H1 (cell line): ENCODE measurements at regions not wholly inside any gene's neighbourhood (a gene's known extent, or its start where the extent isn't known, plus 50 kb on each side); places are given as distances from the start of the nearest gene placed in this dataset.
A peak's percentile ranks its signal among the peaks of the same experiment; 100 is the strongest.

Experiments
- CTCF ChIA-PET: fragments of 300-600 bp; sonication (Branson Sonifier 250); formaldehyde crosslinking; loops from one replicate; lab custom pipeline; 2021; ENCODE audit not compliant: partially characterized antibody; lab: Charles Lee
- POLR2A ChIA-PET: fragments of 300-600 bp; sonication (Branson Sonifier 250); formaldehyde crosslinking; loops from one replicate; lab custom pipeline; 2021; ENCODE audit warnings: inconsistent platforms; ENCODE audit not compliant: partially characterized antibody; lab: Charles Lee
- DNase-seq, 2 experiments: peaks; one replicate each; pipeline versions ENCODE4 v3.0.0 to v3.0.0-alpha.2; 2010 to 2022; ENCODE audit warnings: low spot score in 2 of 2, low read depth in 1 of 2, mixed read lengths in 1 of 2
- FAIRE-seq: peaks from 2 replicates; lab custom pipeline; 2011; peaks lifted over from hg19 to GRCh38; lab: Jason Lieb, UNC
- H2AFZ ChIP-seq: 2 replicates; pipeline ENCODE4 v1.8.1; 2012; ENCODE audit warnings: low read length, inconsistent platforms
- H2AK5ac ChIP-seq: 2 replicates; pipeline ENCODE4 v1.6.1; 2013; ENCODE audit warnings: low read depth, low read length
- H2BK120ac ChIP-seq: replicated peaks from 2 replicates; pipeline ENCODE3; 2013; ENCODE audit warnings: low read depth, low read length, inconsistent platforms
- H2BK12ac ChIP-seq: 2 replicates; pipeline ENCODE4 v1.6.1; 2013; ENCODE audit warnings: low read depth, low read length
- H2BK15ac ChIP-seq: 2 replicates; pipeline ENCODE4 v1.6.1; 2013; ENCODE audit warnings: low read length
- H2BK20ac ChIP-seq: 2 replicates; pipeline ENCODE4 v1.6.1; 2013; ENCODE audit warnings: low read length
- H2BK5ac ChIP-seq: 2 replicates; pipeline ENCODE4 v1.6.1; 2013; ENCODE audit warnings: low read depth, low read length
- H3K14ac ChIP-seq: 2 replicates; pipeline ENCODE4 v1.6.1; 2013; ENCODE audit warnings: inconsistent platforms; ENCODE audit not compliant: insufficient read length
- H3K18ac ChIP-seq: 2 replicates; pipeline ENCODE4 v1.6.1; 2013; ENCODE audit warnings: low read length; ENCODE audit errors: extremely low read depth
- H3K23ac ChIP-seq: 2 replicates; pipeline ENCODE4 v1.6.1; 2013; ENCODE audit warnings: inconsistent platforms; ENCODE audit not compliant: insufficient read length
- H3K23me2 ChIP-seq: 2 replicates; pipeline ENCODE4 v1.6.1; 2013; ENCODE audit warnings: low read depth, low read length
- H3K27ac ChIP-seq: 2 replicates; pipeline ENCODE4 v1.6.1; 2011; ENCODE audit warnings: low read depth, low read length, inconsistent platforms
- H3K27me3 ChIP-seq, 4 experiments: replicated peaks in 1 of 4; 1 replicate in 1 of 4; 2 replicates in 3 of 4; pipeline versions ENCODE4 v1.6.1 to v1.8.1; 2011 to 2013; ENCODE audit warnings: low read length in 3 of 4, mild to moderate bottlenecking in 3 of 4, inconsistent platforms in 2 of 4, mixed read lengths in 2 of 4, moderate library complexity in 1 of 4; ENCODE audit not compliant: control insufficient read depth in 3 of 4, insufficient read depth in 3 of 4; ENCODE audit errors: extremely low read depth in 1 of 4
- H3K36me3 ChIP-seq, 4 experiments: 2 replicates each; pipeline versions ENCODE4 v1.6.1 to v1.8.1; 2011 to 2013; ENCODE audit warnings: mild to moderate bottlenecking in 4 of 4, low read length in 3 of 4, moderate library complexity in 2 of 4, control low read depth in 1 of 4, inconsistent platforms in 1 of 4; ENCODE audit not compliant: insufficient read depth in 4 of 4, control insufficient read depth in 2 of 4
- H3K4ac ChIP-seq: replicated peaks from 2 replicates; pipeline ENCODE3; 2013; ENCODE audit warnings: low read length, low read depth, mixed read lengths, inconsistent platforms; ENCODE audit not compliant: insufficient read length
- H3K4me1 ChIP-seq, 4 experiments: replicated peaks in 1 of 4; 1 replicate in 1 of 4; 2 replicates in 3 of 4; pipeline versions ENCODE4 v1.6.1 to v1.8.1; 2011 to 2013; ENCODE audit warnings: low read length in 3 of 4, inconsistent platforms in 2 of 4, mixed read lengths in 1 of 4; ENCODE audit not compliant: insufficient read depth in 4 of 4, control insufficient read depth in 3 of 4
- H3K4me2 ChIP-seq, 2 experiments: 2 replicates each; pipeline versions ENCODE4 v1.6.1 to v1.8.1; 2011 to 2013; ENCODE audit warnings: low read depth in 2 of 2, low read length in 2 of 2, control low read depth in 1 of 2, inconsistent platforms in 1 of 2, mild to moderate bottlenecking in 1 of 2; ENCODE audit not compliant: insufficient read depth in 1 of 2
- H3K4me3 ChIP-seq, 4 experiments: fragments of 200-600, 300-600 bp in 1 of 4; sonication (generic), shearing (Covaris generic), sonication (Bioruptor Twin) in 1 of 4; 2 replicates each; pipeline versions ENCODE4 v1.5.1 to v1.8.1; 2011 to 2016; ENCODE audit warnings: low read length in 4 of 4, low read depth in 3 of 4, control low read depth in 2 of 4, inconsistent platforms in 2 of 4, mild to moderate bottlenecking in 2 of 4, mixed read lengths in 1 of 4, moderate library complexity in 1 of 4; ENCODE audit not compliant: insufficient read depth in 2 of 4; ENCODE audit errors: extremely low read depth in 1 of 4
- H3K56ac ChIP-seq: replicated peaks from 2 replicates; pipeline ENCODE3; 2013; ENCODE audit warnings: low read depth, mild to moderate bottlenecking, mixed read lengths, low read length, inconsistent platforms; ENCODE audit not compliant: insufficient read length
- H3K79me1 ChIP-seq: 2 replicates; pipeline ENCODE4 v1.6.1; 2013; ENCODE audit warnings: low read depth, low read length, control low read depth
- H3K79me2 ChIP-seq, 2 experiments: 2 replicates each; pipeline versions ENCODE4 v1.6.1 to v1.8.1; 2012 to 2013; ENCODE audit warnings: low read length in 2 of 2, mild to moderate bottlenecking in 2 of 2, inconsistent platforms in 1 of 2; ENCODE audit not compliant: insufficient read depth in 2 of 2, control insufficient read depth in 1 of 2
- H3K9ac ChIP-seq, 4 experiments: replicated peaks in 1 of 4; 1 replicate in 1 of 4; 2 replicates in 3 of 4; pipeline versions ENCODE4 v1.6.1 to v1.8.1; 2011 to 2013; ENCODE audit warnings: low read depth in 3 of 4, low read length in 3 of 4, control low read depth in 2 of 4, mild to moderate bottlenecking in 2 of 4, moderate library complexity in 2 of 4, inconsistent platforms in 1 of 4; ENCODE audit errors: extremely low read depth in 1 of 4
- H3K9me3 ChIP-seq, 2 experiments: 2 replicates each; pipeline versions ENCODE4 v1.6.1 to v1.8.1; 2012 to 2013; ENCODE audit warnings: mild to moderate bottlenecking in 2 of 2, moderate library complexity in 2 of 2, control low read depth in 1 of 2, inconsistent platforms in 1 of 2, low read depth in 1 of 2, low read length in 1 of 2, mixed read lengths in 1 of 2; ENCODE audit not compliant: insufficient read depth in 2 of 2
- H4K20me1 ChIP-seq, 2 experiments: replicated peaks in 1 of 2; 2 replicates each; pipeline versions ENCODE3 to v1.8.1; 2011 to 2013; ENCODE audit warnings: inconsistent platforms in 2 of 2, low read length in 2 of 2, mild to moderate bottlenecking in 1 of 2; ENCODE audit not compliant: insufficient read depth in 2 of 2, control insufficient read depth in 1 of 2
- H4K5ac ChIP-seq: 2 replicates; pipeline ENCODE4 v1.6.1; 2013; ENCODE audit warnings: low read length, low read depth, mixed read lengths, inconsistent platforms; ENCODE audit not compliant: insufficient read length
- H4K8ac ChIP-seq: 2 replicates; pipeline ENCODE4 v1.8.0; 2013; ENCODE audit warnings: mild to moderate bottlenecking, moderate library complexity, low read length, inconsistent platforms; ENCODE audit not compliant: insufficient read depth; ENCODE audit errors: extremely low read depth
- H4K91ac ChIP-seq: replicated peaks from 2 replicates; pipeline ENCODE3; 2013; ENCODE audit warnings: low read length, mixed read lengths, inconsistent platforms; ENCODE audit not compliant: insufficient read length
- ASH2L ChIP-seq: fragments of 200-600, 300-600 bp; sonication (generic); IDR thresholded peaks from one replicate; pipeline ENCODE4 v1.7.1; 2017; ENCODE audit warnings: low read length
- BACH1 ChIP-seq: IDR thresholded peaks from 2 replicates; pipeline ENCODE4 v1.6.1; 2012; ENCODE audit warnings: low read length, improper control_type of control experiment
- BCL11A ChIP-seq, 2 experiments: IDR thresholded peaks; one replicate each; pipeline ENCODE4 v1.6.1; 2011; ENCODE audit warnings: low read depth in 2 of 2, low read length in 2 of 2, mild to moderate bottlenecking in 2 of 2
- CEBPB ChIP-seq: IDR thresholded peaks from 2 replicates; pipeline ENCODE4 v1.6.1; 2012; ENCODE audit warnings: low read depth, low read length
- CTBP2 ChIP-seq: IDR thresholded peaks from 2 replicates; pipeline ENCODE4 v1.7.0; 2011; ENCODE audit warnings: borderline replicate concordance, mild to moderate bottlenecking, moderate library complexity, mixed read lengths, low read length; ENCODE audit not compliant: insufficient read depth, insufficient read length
- CTCF ChIP-seq, 3 experiments: IDR thresholded peaks; 1 replicate in 2 of 3; 2 replicates in 1 of 3; pipeline versions ENCODE4 v1.5.1 to v1.6.1; 2011; ENCODE audit warnings: low read length in 3 of 3, mild to moderate bottlenecking in 3 of 3, inconsistent platforms in 2 of 3, low read depth in 1 of 3, moderate library complexity in 1 of 3; ENCODE audit not compliant: insufficient read depth in 1 of 3; ENCODE audit errors: control extremely low read depth in 1 of 3
- KDM1A ChIP-seq: fragments of 200-600, 300-600 bp; sonication (generic); IDR thresholded peaks from 2 replicates; pipeline ENCODE4 v1.7.1; 2016; ENCODE audit warnings: mild to moderate bottlenecking, low read length, borderline replicate concordance
- PHF8 ChIP-seq: fragments of 200-600 bp; sonication (generic); conservative IDR thresholded peaks from 2 replicates; pipeline ENCODE4 v1.7.1; 2012; ENCODE audit warnings: low read depth, mild to moderate bottlenecking, inconsistent platforms, low read length, moderate library complexity
- RBBP5 ChIP-seq: IDR thresholded peaks from 2 replicates; pipeline ENCODE4 v1.7.1; 2012; ENCODE audit warnings: low read depth, mild to moderate bottlenecking, inconsistent platforms, low read length, moderate library complexity, borderline replicate concordance
- SIRT6 ChIP-seq: IDR thresholded peaks from one replicate; pipeline ENCODE4 v1.7.1; 2012; ENCODE audit warnings: low read length, inconsistent platforms
- TCF12 ChIP-seq: IDR thresholded peaks from 2 replicates; pipeline ENCODE4 v1.6.1; 2011; ENCODE audit warnings: low read depth, mild to moderate bottlenecking, low read length
- YY1 ChIP-seq: IDR thresholded peaks from 2 replicates; pipeline ENCODE4 v1.6.1; 2011; ENCODE audit warnings: low read depth, mild to moderate bottlenecking, low read length
- whole genome bisulfite sequencing, 2 experiments: shearing (Covaris generic) in 1 of 2; methylation state at CpG; one replicate each; pipeline versions ENCODE4 v1.1.6 to v1.1.7; 2013 to 2015; ENCODE audit warnings: low lambda C conversion rate in 2 of 2, mixed read lengths in 2 of 2, inconsistent platforms in 1 of 2, low coverage in 1 of 2, missing lambda C conversion rate in 1 of 2; ENCODE audit not compliant: insufficient replicate concordance in 2 of 2, insufficient coverage in 1 of 2, insufficient read length in 1 of 2; ENCODE audit errors: extremely low coverage in 1 of 2, missing lambda C conversion rate in 1 of 2; 5-methylcytosine and 5-hydroxymethylcytosine counted together

- no peak overlapping the region for H2BK120ac ChIP-seq
- no peak overlapping the region for H2BK15ac ChIP-seq
- H3K56ac ChIP-seq: no peak overlapping the region
- H2AFZ ChIP-seq: 0 out of 2 replicates have a peak overlapping the region, but pooled peaks have one; percentile 18
- no peak for DNase-seq
- ChIA-PET CTCF (interaction anchor here (0.6 to 1.3 kb wide), 2 partner anchors 75 to 298 kb away, joined by 3 read pairs; no protein-coding TSS in a partner anchor), POLR2A (no interaction called here)
- no peaks in the 10 kb centered on the region for H3K23me2 ChIP-seq
- no peak overlapping the region for H4K91ac ChIP-seq
- H4K20me1 ChIP-seq: no peaks in the 10 kb centered on the region
- FAIRE-seq: no peak
- H3K27ac ChIP-seq: no peak overlapping the region
- no peaks in the 10 kb centered on the region for H3K79me1 ChIP-seq
- H3K4me1 ChIP-seq: no peaks in the 10 kb centered on the region
- H2BK12ac ChIP-seq: no peak overlapping the region
- H3K4me3 ChIP-seq: no peak overlapping the region
- H4K5ac ChIP-seq: no peak overlapping the region
- H3K18ac ChIP-seq: no peak overlapping the region
- no peak overlapping the region for H4K8ac ChIP-seq
- no peak overlapping the region for H2BK5ac ChIP-seq
- no peak overlapping the region for H2BK20ac ChIP-seq
- H3K27me3 ChIP-seq: no peaks in the 10 kb centered on the region
- H3K4me2 ChIP-seq: no peak overlapping the region
- no peak overlapping the region for H3K4ac ChIP-seq
- H3K14ac ChIP-seq: no peak overlapping the region
- no peak overlapping the region for H3K9ac ChIP-seq
- WGBS, 2 experiments: 82% methylated on average over 14 of the region's 14 CpGs; no CpG with 5 or more reads in 1 of the 2 experiments
- no peak overlapping the region for H3K23ac ChIP-seq
- H3K79me2 ChIP-seq: no peaks in the 10 kb centered on the region
- no peaks in the 10 kb centered on the region for H3K36me3 ChIP-seq
- no peaks in the 10 kb centered on the region for H3K9me3 ChIP-seq
- no peak overlapping the region for H2AK5ac ChIP-seq
- no peak for TF ChIP-seq CEBPB
- no peak for TF ChIP-seq ASH2L
- TF ChIP-seq CTCF (IDR thresholded peaks at IDR 0.05; ENCODE audit: control extremely low read depth in 1 of 3, insufficient read depth in 1 of 3, low read depth in 1 of 3, low read length in 3 of 3): no peak
- TF ChIP-seq TCF12: no peak
- no peak for TF ChIP-seq BACH1
- no peak for TF ChIP-seq CTBP2
- no peak for TF ChIP-seq RBBP5
- TF ChIP-seq KDM1A: no peak
- TF ChIP-seq YY1: no peak
- TF ChIP-seq BCL11A (IDR thresholded peaks at IDR 0.05; ENCODE audit: low read depth in 2 of 2, low read length in 2 of 2): no peak
- no peak for TF ChIP-seq PHF8
- TF ChIP-seq SIRT6: no peak
These were observed 211.2 kb upstream of the CTAGE1 start for GRCh38 chr18:22628795-22629510.
